GM21526 (cell line): ENCODE measurements at regions not wholly inside any gene's neighbourhood (a gene's known extent, or its start where the extent isn't known, plus 50 kb on each side); places are given as distances from the start of the nearest gene placed in this dataset.
A peak's percentile ranks its signal among the peaks of the same experiment; 100 is the strongest.

ENCODE experiments used
- ATAC-seq: cut with Tn5 transposase; IDR thresholded peaks from one replicate; pipeline ENCODE4 v1.9.1; 2021; ENCODE audit warnings: moderate library complexity; ENCODE audit not compliant: unreplicated experiment, low FRiP score

- ATAC-seq, result no peak
Measured at GRCh38 chr4:14568351-14568750, 433.9 kb upstream of the CPEB2 start.

DNA sequence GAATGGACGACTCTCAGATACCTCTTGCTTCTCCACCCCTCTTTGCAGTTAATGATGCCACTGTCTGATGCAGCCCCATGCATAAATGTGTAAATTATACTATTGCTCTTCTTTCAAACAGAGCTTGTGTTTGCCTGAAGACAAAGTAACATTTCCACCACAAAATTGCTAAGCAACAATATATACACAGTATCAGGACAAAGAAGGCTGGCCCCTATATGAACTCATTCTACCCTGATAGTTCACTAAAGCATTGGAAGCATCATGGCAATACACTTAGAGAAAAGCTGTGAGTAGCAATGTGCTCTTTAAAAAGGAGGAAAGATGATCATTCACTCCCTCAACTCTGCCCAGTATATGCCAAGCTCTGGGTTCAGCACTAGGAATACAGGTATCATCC, 427.0 kb upstream of the CPEB2 start:
- no peak for ATAC-seq

GRCh38 chr4:14575919-14576318, 426.4 kb upstream of the CPEB2 start:
- no peak for ATAC-seq

- ATAC-seq, result no peak
Measured at GRCh38 chr4:14580061-14580460, 422.2 kb upstream of the CPEB2 start.

GRCh38 chr4:14581741-14582140, 420.5 kb upstream of the CPEB2 start:
- no peak for ATAC-seq

DNA sequence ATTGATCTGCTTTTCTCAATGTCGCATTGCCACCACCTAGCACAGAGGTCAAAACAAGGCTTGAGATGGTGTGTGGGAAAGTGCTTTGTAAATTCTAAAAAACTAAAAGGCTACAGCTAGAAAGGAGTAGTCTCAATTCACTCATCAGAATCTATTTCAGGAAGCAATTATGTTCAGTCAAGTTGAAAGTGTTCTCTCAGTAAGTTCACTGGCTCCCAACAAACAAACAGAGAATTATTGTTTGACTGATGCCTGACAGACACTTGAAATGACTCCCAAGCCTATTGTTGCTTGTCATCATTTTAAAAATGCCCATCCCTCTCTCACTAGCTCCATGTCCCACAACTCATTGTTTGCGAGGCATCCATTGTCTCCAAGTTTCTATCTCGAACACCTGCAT, 419.6 kb upstream of the CPEB2 start:
- ATAC-seq, result no peak

- no peak for ATAC-seq
Measured at GRCh38 chr4:14583331-14583730, 418.9 kb upstream of the CPEB2 start.

GRCh38 chr4:14583752-14584151, 418.5 kb upstream of the CPEB2 start:
- peak; percentile 52 for ATAC-seq

DNA sequence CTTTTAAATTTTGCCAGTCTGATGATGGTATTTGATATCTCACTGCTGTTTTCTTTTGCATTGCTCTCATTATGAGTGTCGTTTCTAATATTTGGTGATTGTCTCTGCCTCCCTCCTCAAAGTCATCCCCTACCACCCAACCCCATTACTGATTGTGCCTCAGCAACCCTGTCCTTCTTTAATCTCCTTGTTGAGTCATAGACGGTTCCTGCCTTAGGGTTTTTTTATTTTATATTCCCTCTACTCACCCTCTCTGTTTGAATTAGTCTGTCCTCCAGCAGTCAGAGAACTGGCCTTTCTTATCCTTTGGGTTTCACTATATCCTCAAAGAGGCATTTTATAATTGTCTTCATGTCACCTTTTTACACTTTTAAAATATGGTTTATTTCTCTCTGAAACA, 409.3 kb upstream of the CPEB2 start:
- ATAC-seq, result no peak

GRCh38 chr4:14596028-14596427, 406.3 kb upstream of the CPEB2 start:
- ATAC-seq, result no peak

GRCh38 chr4:14596437-14596836, 405.8 kb upstream of the CPEB2 start:
- ATAC-seq, result no peak

DNA sequence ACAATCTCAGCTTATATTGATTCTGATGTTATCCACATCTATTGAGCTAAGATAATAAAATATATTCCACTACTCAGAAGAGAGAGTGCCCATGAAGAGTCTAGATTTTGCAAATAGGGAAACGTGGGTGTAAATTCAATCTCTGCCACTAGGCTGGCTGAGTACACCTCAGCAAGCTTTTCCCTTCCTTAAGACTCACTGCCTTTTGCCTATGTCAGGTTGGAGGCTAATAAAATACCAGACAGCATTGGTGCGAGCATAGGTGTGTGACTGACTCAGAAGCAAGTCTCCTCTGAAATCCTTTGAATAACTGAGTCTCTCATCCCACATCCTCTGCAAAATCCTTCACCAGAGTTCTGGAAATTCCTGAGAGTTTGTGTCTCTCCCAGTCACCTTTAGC, 405.4 kb upstream of the CPEB2 start:
- no peak for ATAC-seq

DNA sequence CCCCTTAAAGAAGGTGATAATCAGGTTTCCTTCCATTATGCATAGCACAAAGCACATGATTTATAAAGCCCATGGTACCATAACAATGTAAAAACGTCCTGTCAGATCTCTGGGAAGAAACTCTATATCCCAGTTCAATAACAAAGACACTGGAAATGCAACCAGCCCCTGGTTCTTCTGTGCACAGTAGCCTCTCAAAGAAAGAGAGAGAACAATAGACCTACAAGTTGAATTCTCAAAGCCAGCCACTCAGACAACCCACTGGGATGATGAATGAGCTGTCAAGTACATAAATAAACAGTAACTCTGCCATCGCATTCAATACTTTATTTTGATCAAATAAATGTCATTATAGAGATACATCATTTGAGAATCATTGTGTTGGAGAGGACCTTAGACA, 400.1 kb upstream of the CPEB2 start:
- no peak for ATAC-seq

DNA sequence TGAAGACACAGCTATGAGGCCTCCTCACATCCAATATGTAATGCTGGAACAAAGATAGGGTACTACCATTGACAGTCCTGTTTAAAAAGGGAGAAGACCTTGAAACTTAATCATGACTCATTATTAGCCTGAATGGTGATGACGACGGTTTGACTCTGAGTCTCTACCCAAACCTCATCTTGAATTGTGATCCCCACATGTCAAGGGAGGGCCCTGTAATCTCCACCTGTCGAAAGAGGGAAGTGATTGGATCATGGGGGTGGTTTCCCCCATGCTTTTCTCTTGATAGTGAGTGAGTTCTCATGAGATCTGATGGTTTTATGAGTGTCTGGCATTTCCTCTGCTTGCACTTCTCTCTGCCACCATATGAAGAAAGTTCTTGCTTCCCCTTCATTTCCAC, 395.3 kb upstream of the CPEB2 start:
- ATAC-seq, result no peak

- ATAC-seq, result no peak
Measured at GRCh38 chr4:14607578-14607977, 394.7 kb upstream of the CPEB2 start.

- ATAC-seq, result no peak
Measured at GRCh38 chr4:14608630-14609029, 393.7 kb upstream of the CPEB2 start.

- no peak for ATAC-seq
Measured at GRCh38 chr4:14614840-14615239, 387.4 kb upstream of the CPEB2 start.

DNA sequence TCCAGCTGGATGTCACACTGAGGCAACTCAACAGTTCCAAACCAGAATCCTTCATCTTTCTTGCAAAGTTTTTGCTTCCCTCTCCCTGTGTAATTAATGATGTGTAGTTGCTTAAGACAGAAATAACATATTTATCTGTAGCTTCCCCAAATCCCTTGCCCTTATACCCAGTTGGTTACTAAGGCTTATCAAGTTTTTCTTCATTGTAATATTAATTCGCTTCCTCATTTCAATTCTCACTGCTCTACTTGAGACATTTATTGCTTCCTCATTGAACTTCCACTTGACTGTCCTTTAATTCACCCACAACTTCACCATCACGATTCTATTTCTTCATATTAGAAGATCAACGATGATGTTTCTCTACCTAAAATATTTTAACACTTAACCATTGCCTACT, 386.6 kb upstream of the CPEB2 start:
- no peak for ATAC-seq

- no peak for ATAC-seq
Measured at GRCh38 chr4:14620567-14621141, 381.6 kb upstream of the CPEB2 start.

GRCh38 chr4:14621731-14622463, 380.4 kb upstream of the CPEB2 start:
- no peak for ATAC-seq

GRCh38 chr4:14627038-14627437, 375.2 kb upstream of the CPEB2 start:
- no peak for ATAC-seq

DNA sequence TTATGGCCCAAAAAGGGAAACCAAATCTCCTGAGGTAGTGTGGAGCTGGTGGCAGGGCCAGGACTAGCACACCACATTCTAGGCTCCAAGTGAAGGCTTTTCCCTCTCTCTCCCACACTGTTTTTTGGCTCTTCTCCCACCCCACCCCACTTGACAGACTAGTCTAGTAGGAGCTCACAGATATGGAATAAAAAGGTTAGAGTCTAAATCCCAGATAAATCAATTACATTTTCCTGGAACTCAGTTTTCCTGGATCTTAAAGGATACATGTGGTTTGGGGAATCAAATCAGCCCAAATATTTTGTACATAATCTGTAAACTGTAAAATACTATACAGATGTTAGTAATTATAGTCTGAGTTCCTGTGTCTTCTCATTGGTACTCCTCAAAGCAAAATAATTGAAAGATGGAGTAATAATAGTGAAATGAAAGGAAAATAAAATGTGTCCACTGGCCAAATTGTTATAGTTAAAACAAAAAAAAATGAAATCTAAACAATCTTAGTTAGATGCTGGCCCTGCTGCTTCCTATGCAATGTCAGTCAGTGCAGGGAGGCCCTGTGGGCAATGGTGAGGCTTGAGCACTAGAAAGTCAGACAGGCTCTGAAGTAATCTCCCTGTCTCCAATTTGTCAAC, 370.4 kb upstream of the CPEB2 start:
- no peak for ATAC-seq
